ENCODE measurements at regions not wholly inside any gene's neighbourhood (a gene's known extent, or its start where the extent isn't known, plus 50 kb on each side); places are given as distances from the start of the nearest gene placed in this dataset.

GRCh38 chr5:51053361-51053760, 329.9 kb upstream of the ISL1 start:
- Mint-ChIP-seq H3K9me3 (peaks cover 11% of the 10 kb centered on the region), H3K27me3 (no peaks in the 10 kb centered on the region), H3K36me3 (no peaks in the 10 kb centered on the region), H3K4me1 (no peaks in the 10 kb centered on the region), H3K27ac (no peak overlapping the region), H3K4me3 (no peak overlapping the region)

- Mint-ChIP-seq H3K36me3 (no peaks in the 10 kb centered on the region), H3K27me3 (no peaks in the 10 kb centered on the region), H3K4me3 (no peak overlapping the region), H3K9me3 (no peaks in the 10 kb centered on the region), H3K4me1 (no peaks in the 10 kb centered on the region), H3K27ac (no peak overlapping the region)
Observed at GRCh38 chr5:51060953-51061352, 322.3 kb upstream of the ISL1 start.

- no peaks in the 10 kb centered on the region for H3K36me3 Mint-ChIP-seq
Observed at GRCh38 chr5:51072937-51073336, 310.3 kb upstream of the ISL1 start.

DNA sequence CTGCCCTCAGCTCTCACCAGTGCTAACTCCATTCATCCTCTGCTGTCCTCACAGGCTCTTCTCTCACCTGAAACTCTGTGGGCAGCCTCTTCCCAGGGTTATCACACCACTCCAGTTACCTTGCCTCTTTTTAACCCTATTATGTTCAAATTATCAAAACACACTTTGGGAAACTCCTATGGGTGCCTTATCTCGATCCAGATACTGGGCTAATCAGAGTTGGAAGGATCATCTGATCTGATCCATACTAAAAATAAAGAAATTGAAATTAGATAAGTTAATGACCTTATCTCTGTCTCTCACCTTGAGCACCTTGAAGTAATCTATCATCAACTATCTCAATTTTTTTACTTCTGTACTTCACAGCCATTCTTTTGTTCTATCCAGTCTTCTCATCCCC, 300.5 kb upstream of the ISL1 start:
- Mint-ChIP-seq H3K4me3 (no peak overlapping the region), H3K9me3 (peaks cover 5% of the 10 kb centered on the region), H3K36me3 (no peaks in the 10 kb centered on the region), H3K27me3 (no peaks in the 10 kb centered on the region), H3K4me1 (no peaks in the 10 kb centered on the region), H3K27ac (no peak overlapping the region)

More at GRCh38 chr5:51072937-51073336, 310.3 kb upstream of the ISL1 start:
- H3K4me1 Mint-ChIP-seq, result no peaks in the 10 kb centered on the region
- H3K27ac Mint-ChIP-seq, result no peak overlapping the region
- H3K4me3 Mint-ChIP-seq, result no peak overlapping the region
- peaks cover 30% of the 10 kb centered on the region for H3K9me3 Mint-ChIP-seq
- H3K27me3 Mint-ChIP-seq, result no peaks in the 10 kb centered on the region

- Mint-ChIP-seq H3K4me1 (no peaks in the 10 kb centered on the region), H3K27ac (no peak overlapping the region), H3K36me3 (no peaks in the 10 kb centered on the region), H3K27me3 (no peaks in the 10 kb centered on the region), H3K4me3 (no peak overlapping the region), H3K9me3 (no peaks in the 10 kb centered on the region)
Observed at GRCh38 chr5:51091816-51092215, 291.4 kb upstream of the ISL1 start.

GRCh38 chr5:51095486-51095885, 287.8 kb upstream of the ISL1 start:
- Mint-ChIP-seq H3K27me3 (no peaks in the 10 kb centered on the region), H3K27ac (no peak overlapping the region), H3K4me3 (no peak overlapping the region), H3K36me3 (no peaks in the 10 kb centered on the region), H3K9me3 (peaks cover 7% of the 10 kb centered on the region), H3K4me1 (no peaks in the 10 kb centered on the region)

DNA sequence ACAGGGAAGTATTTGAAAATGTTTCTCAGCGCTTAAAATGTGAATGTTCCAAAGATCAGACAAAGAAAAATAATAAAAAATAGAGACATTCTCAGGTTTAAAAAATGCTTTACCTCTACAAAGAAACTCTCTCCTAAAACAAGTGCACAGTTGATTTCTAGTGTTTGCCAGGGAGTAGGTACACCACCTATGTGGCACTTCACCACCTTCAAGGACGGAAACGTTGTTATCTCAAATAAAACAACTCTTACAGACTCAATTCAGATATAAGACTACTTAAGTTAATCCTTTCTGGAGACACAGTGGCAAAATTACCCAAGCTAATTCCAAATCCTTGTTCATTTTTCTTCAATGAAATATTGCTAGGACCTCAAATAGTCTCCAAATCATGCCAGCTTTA, 286.4 kb upstream of the ISL1 start:
- Mint-ChIP-seq H3K27ac (no peak overlapping the region), H3K4me1 (no peaks in the 10 kb centered on the region), H3K9me3 (peaks cover 7% of the 10 kb centered on the region), H3K36me3 (peaks cover 1% of the 10 kb centered on the region), H3K4me3 (no peak overlapping the region), H3K27me3 (no peaks in the 10 kb centered on the region)

GRCh38 chr5:51099173-51099853, 283.9 kb upstream of the ISL1 start:
- H3K4me1 Mint-ChIP-seq, result no peaks in the 10 kb centered on the region
- no peaks in the 10 kb centered on the region for H3K27me3 Mint-ChIP-seq
- peaks cover 7% of the 10 kb centered on the region for H3K9me3 Mint-ChIP-seq
- H3K4me3 Mint-ChIP-seq, result no peak overlapping the region
- H3K36me3 Mint-ChIP-seq, result peaks cover 1% of the 10 kb centered on the region
- H3K27ac Mint-ChIP-seq, result no peak overlapping the region

- peaks cover 7% of the 10 kb centered on the region for H3K9me3 Mint-ChIP-seq
- H3K27me3 Mint-ChIP-seq, result no peaks in the 10 kb centered on the region
- peaks cover 1% of the 10 kb centered on the region for H3K36me3 Mint-ChIP-seq
- no peak overlapping the region for H3K27ac Mint-ChIP-seq
- no peaks in the 10 kb centered on the region for H3K4me1 Mint-ChIP-seq
- no peak overlapping the region for H3K4me3 Mint-ChIP-seq
Observed at GRCh38 chr5:51104556-51104955, 278.7 kb upstream of the ISL1 start.

DNA sequence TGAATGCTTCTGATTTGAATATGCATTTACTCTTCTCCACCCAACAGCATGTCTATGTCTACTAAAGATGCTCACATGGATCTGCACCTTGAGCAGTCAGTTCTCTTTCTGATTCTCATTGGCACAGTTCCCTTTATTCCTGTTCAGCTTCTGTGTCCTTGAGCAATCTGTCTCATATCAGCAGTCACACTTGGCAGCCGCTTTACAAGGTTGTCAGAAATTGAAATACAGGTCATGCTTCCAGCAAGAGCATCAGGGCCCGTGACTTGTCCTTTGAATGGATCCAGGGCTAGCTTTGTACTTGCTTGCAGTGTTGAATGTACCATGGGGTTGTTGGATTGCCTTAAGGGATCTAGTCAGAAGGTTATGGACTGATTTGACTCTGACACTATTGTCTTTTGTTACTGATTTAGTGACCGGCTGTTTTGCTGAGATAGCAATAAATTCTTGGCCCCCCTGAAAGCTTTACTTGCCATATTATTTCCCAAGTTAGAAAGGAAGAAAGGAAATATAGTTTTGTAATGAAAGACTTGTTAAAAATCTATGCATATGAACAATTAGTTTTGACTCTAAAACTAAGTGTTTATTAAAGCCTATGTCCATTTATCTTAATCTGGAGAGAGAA, 273.4 kb upstream of the ISL1 start:
- Mint-ChIP-seq H3K27ac (no peak overlapping the region), H3K4me1 (no peaks in the 10 kb centered on the region), H3K36me3 (no peaks in the 10 kb centered on the region), H3K9me3 (peaks cover 6% of the 10 kb centered on the region), H3K27me3 (no peaks in the 10 kb centered on the region), H3K4me3 (no peak overlapping the region)

GRCh38 chr5:51131266-51131665, 252.0 kb upstream of the ISL1 start:
- Mint-ChIP-seq H3K27ac (no peak overlapping the region), H3K36me3 (no peaks in the 10 kb centered on the region), H3K27me3 (no peaks in the 10 kb centered on the region), H3K4me1 (no peaks in the 10 kb centered on the region), H3K9me3 (peaks cover 13% of the 10 kb centered on the region), H3K4me3 (no peak overlapping the region)

- Mint-ChIP-seq H3K27me3 (no peaks in the 10 kb centered on the region), H3K9me3 (peaks cover 6% of the 10 kb centered on the region), H3K4me3 (no peak overlapping the region), H3K27ac (no peak overlapping the region), H3K4me1 (no peaks in the 10 kb centered on the region), H3K36me3 (no peaks in the 10 kb centered on the region)
Observed at GRCh38 chr5:51138164-51138563, 245.1 kb upstream of the ISL1 start.

- H3K9me3 Mint-ChIP-seq, result peaks cover 29% of the 10 kb centered on the region
- H3K27ac Mint-ChIP-seq, result no peak overlapping the region
- H3K27me3 Mint-ChIP-seq, result no peaks in the 10 kb centered on the region
- H3K4me3 Mint-ChIP-seq, result no peak overlapping the region
- H3K36me3 Mint-ChIP-seq, result no peaks in the 10 kb centered on the region
- H3K4me1 Mint-ChIP-seq, result no peaks in the 10 kb centered on the region
Observed at GRCh38 chr5:51148437-51148836, 234.8 kb upstream of the ISL1 start.

DNA sequence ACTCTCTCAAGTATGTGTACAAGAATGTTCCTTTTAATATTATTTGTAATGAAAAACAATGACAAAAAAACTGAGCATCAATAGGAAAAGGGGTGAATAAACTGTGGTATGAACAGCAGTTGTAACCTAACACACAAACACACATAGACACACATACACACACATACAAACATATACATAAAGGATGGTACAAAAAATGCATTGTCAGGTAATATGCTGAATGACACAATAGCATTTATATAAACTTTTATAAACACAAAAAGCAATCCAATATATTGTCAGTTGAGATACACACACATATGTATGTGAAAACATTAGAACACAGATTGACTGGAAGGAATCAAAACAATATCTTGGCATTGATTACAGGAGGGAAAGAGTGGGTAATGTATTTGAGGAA, 227.0 kb upstream of the ISL1 start:
- H3K4me3 Mint-ChIP-seq, result no peak overlapping the region
- peaks cover 13% of the 10 kb centered on the region for H3K9me3 Mint-ChIP-seq
- no peaks in the 10 kb centered on the region for H3K27me3 Mint-ChIP-seq
- H3K36me3 Mint-ChIP-seq, result no peaks in the 10 kb centered on the region
- no peak overlapping the region for H3K27ac Mint-ChIP-seq
- no peaks in the 10 kb centered on the region for H3K4me1 Mint-ChIP-seq

- Mint-ChIP-seq H3K36me3 (no peaks in the 10 kb centered on the region), H3K9me3 (peaks cover 9% of the 10 kb centered on the region), H3K4me1 (no peaks in the 10 kb centered on the region), H3K27me3 (no peaks in the 10 kb centered on the region), H3K4me3 (no peak overlapping the region), H3K27ac (no peak overlapping the region)
Observed at GRCh38 chr5:51156838-51157237, 226.4 kb upstream of the ISL1 start.

- Mint-ChIP-seq H3K36me3 (no peaks in the 10 kb centered on the region), H3K27ac (no peak overlapping the region), H3K9me3 (peaks cover 12% of the 10 kb centered on the region), H3K27me3 (no peaks in the 10 kb centered on the region), H3K4me3 (no peak overlapping the region), H3K4me1 (no peaks in the 10 kb centered on the region)
Observed at GRCh38 chr5:51159164-51159563, 224.1 kb upstream of the ISL1 start.

- no peak overlapping the region for H3K4me3 Mint-ChIP-seq
- H3K4me1 Mint-ChIP-seq, result no peaks in the 10 kb centered on the region
- H3K9me3 Mint-ChIP-seq, result peaks cover 8% of the 10 kb centered on the region
- H3K36me3 Mint-ChIP-seq, result no peaks in the 10 kb centered on the region
- H3K27ac Mint-ChIP-seq, result no peak overlapping the region
- no peaks in the 10 kb centered on the region for H3K27me3 Mint-ChIP-seq
Observed at GRCh38 chr5:51159606-51160005, 223.6 kb upstream of the ISL1 start.
